GM23248 (cell line): ENCODE measurements at regions not wholly inside any gene's neighbourhood (a gene's known extent, or its start where the extent isn't known, plus 50 kb on each side); places are given as distances from the start of the nearest gene placed in this dataset.

Experiments used
- DNase-seq: peaks from one replicate; pipeline ENCODE4 v3.0.0-alpha.2; 2015
- H2AFZ ChIP-seq: fragments of 200-600 bp; sonication (generic); 2 replicates; pipeline ENCODE4 v1.6.1; 2016; ENCODE audit warnings: antibody characterized with exemption
- H3F3A ChIP-seq: fragments of 200-600 bp; sonication (generic); 2 replicates; pipeline ENCODE4 v1.6.1; 2016; ENCODE audit warnings: mild to moderate bottlenecking, antibody characterized with exemption, mixed run types; ENCODE audit not compliant: insufficient read depth
- H3K27ac ChIP-seq: fragments of 200-600 bp; sonication (generic); 2 replicates; pipeline ENCODE4 v1.5.1; 2016; ENCODE audit warnings: mild to moderate bottlenecking
- H3K27me3 ChIP-seq: fragments of 200-600 bp; sonication (generic); replicated peaks from 2 replicates; pipeline ENCODE4 v1.6.1; 2016; ENCODE audit warnings: mild to moderate bottlenecking; ENCODE audit not compliant: insufficient read depth
- H3K36me3 ChIP-seq: fragments of 200-600 bp; sonication (generic); 2 replicates; pipeline ENCODE4 v1.6.1; 2016; ENCODE audit warnings: low read depth, mild to moderate bottlenecking
- H3K4me1 ChIP-seq: fragments of 200-600 bp; sonication (generic); 2 replicates; pipeline ENCODE4 v1.6.1; 2016; ENCODE audit warnings: mild to moderate bottlenecking; ENCODE audit not compliant: insufficient read depth
- H3K4me2 ChIP-seq: fragments of 200-600 bp; sonication (generic); one replicate; pipeline ENCODE4 v1.6.1; 2016; ENCODE audit warnings: mild to moderate bottlenecking; ENCODE audit not compliant: unreplicated experiment
- H3K4me3 ChIP-seq: fragments of 200-600 bp; sonication (generic); 2 replicates; pipeline ENCODE4 v1.5.1; 2016; ENCODE audit warnings: mild to moderate bottlenecking
- H3K79me2 ChIP-seq: fragments of 200-600 bp; sonication (generic); 2 replicates; pipeline ENCODE4 v1.6.1; 2016; ENCODE audit warnings: mild to moderate bottlenecking; ENCODE audit not compliant: insufficient read depth
- H3K9ac ChIP-seq: fragments of 200-600 bp; sonication (generic); 2 replicates; pipeline ENCODE4 v1.6.1; 2016; ENCODE audit warnings: mild to moderate bottlenecking
- H3K9me2 ChIP-seq: fragments of 200-600 bp; sonication (generic); 2 replicates; pipeline ENCODE4 v1.6.1; 2016; ENCODE audit warnings: mixed run types, mild to moderate bottlenecking, moderate library complexity; ENCODE audit not compliant: insufficient read depth
- H3K9me3 ChIP-seq: fragments of 200-600 bp; sonication (generic); one replicate; pipeline ENCODE4 v1.6.1; 2017; ENCODE audit warnings: low read depth
- H4K20me1 ChIP-seq: fragments of 200-600 bp; sonication (generic); 2 replicates; pipeline ENCODE4 v1.6.0; 2016; ENCODE audit not compliant: insufficient read depth
- EZH2 ChIP-seq: fragments of 200-600 bp; sonication (generic); IDR thresholded peaks from 2 replicates; pipeline ENCODE4 v1.6.1; 2018; ENCODE audit warnings: antibody characterized with exemption, mild to moderate bottlenecking; ENCODE audit not compliant: insufficient read depth, poor library complexity, severe bottlenecking
- EZH2phosphoT487 ChIP-seq: fragments of 200-600 bp; sonication (generic); IDR thresholded peaks from 2 replicates; pipeline ENCODE4 v1.6.1; 2018; ENCODE audit warnings: antibody characterized with exemption, moderate library complexity, mild to moderate bottlenecking, low read depth; ENCODE audit not compliant: insufficient read depth
- WGBS, 2 experiments: methylation state at CpG; one replicate each; pipeline ENCODE4 v1.1.6; 2015 to 2017; ENCODE audit warnings: low lambda C conversion rate in 2 of 2, low coverage in 1 of 2; ENCODE audit errors: missing lambda C conversion rate in 2 of 2; 5-methylcytosine and 5-hydroxymethylcytosine counted together
- in situ Hi-C: fragments of 300-500 bp; cut with MboI; formaldehyde crosslinking; loops from 2 replicates; pipeline ENCODE4 v1.15.0; 2020

GRCh38 chr5:152549709-152550108, 144.6 kb upstream of the NMUR2 start:
- H3F3A ChIP-seq: no peaks in the 10 kb centered on the region
- no peaks in the 10 kb centered on the region for H4K20me1 ChIP-seq
- WGBS, 2 experiments: 39% methylated on average over 2 of the region's 2 CpGs
- H3K79me2 ChIP-seq: no peaks in the 10 kb centered on the region
- no peak overlapping the region for H2AFZ ChIP-seq
- TF ChIP-seq EZH2 (no peak), EZH2phosphoT487 (no peak)
- no peaks in the 10 kb centered on the region for H3K36me3 ChIP-seq
- no peak for DNase-seq
- no peak overlapping the region for H3K4me2 ChIP-seq
- no peaks in the 10 kb centered on the region for H3K4me1 ChIP-seq
- H3K9me3 ChIP-seq: no peaks in the 10 kb centered on the region
- in situ Hi-C loops: loop anchor here (10.0 to 25.0 kb wide), 3 partner anchors 938 to 1613 kb away; partner anchors contain the start of gene GRIA1
- H3K27me3 ChIP-seq: no peaks in the 10 kb centered on the region
- no peak overlapping the region for H3K27ac ChIP-seq
- H3K9me2 ChIP-seq: no peaks in the 10 kb centered on the region
- H3K4me3 ChIP-seq: no peak overlapping the region
- no peak overlapping the region for H3K9ac ChIP-seq

GRCh38 chr5:152551061-152551460, 146.0 kb upstream of the NMUR2 start:
- Histone ChIP-seq H4K20me1 (no peaks in the 10 kb centered on the region), H3K4me1 (no peaks in the 10 kb centered on the region), H3K9me2 (no peaks in the 10 kb centered on the region), H3K9ac (no peak overlapping the region), H3K36me3 (no peaks in the 10 kb centered on the region), H2AFZ (no peak overlapping the region), H3K27ac (no peak overlapping the region), H3K79me2 (no peaks in the 10 kb centered on the region), H3K4me2 (no peak overlapping the region), H3F3A (no peaks in the 10 kb centered on the region), H3K9me3 (no peaks in the 10 kb centered on the region), H3K27me3 (peaks cover 4% of the 10 kb centered on the region; the same call in 1 of the 2 replicates), H3K4me3 (no peak overlapping the region)
- no peak for TF ChIP-seq EZH2phosphoT487
- TF ChIP-seq EZH2: no peak
- DNase-seq: no peak
- in situ Hi-C loops: loop anchor here (10.0 to 25.0 kb wide), 2 partner anchors 936 to 1414 kb away; partner anchors contain the start of gene GRIA1

- H3F3A ChIP-seq: no peaks in the 10 kb centered on the region
- WGBS, 2 experiments: 2 to 5% methylated on average over 4 of the region's 4 CpGs
- no peak overlapping the region for H2AFZ ChIP-seq
- no peak overlapping the region for H3K9ac ChIP-seq
- no peak overlapping the region for H3K4me2 ChIP-seq
- H3K36me3 ChIP-seq: no peaks in the 10 kb centered on the region
- H3K4me1 ChIP-seq: no peaks in the 10 kb centered on the region
- no peaks in the 10 kb centered on the region for H3K9me3 ChIP-seq
- no peaks in the 10 kb centered on the region for H3K79me2 ChIP-seq
- no peak overlapping the region for H3K4me3 ChIP-seq
- H3K9me2 ChIP-seq: no peaks in the 10 kb centered on the region
- peaks cover 6% of the 10 kb centered on the region; the same call in 1 of the 2 replicates for H3K27me3 ChIP-seq
- in situ Hi-C loops: loop anchor here (10.0 to 25.0 kb wide), 2 partner anchors 931 to 1408 kb away; partner anchors contain the start of gene GRIA1
- no peak overlapping the region for H3K27ac ChIP-seq
- no peak for DNase-seq
- H4K20me1 ChIP-seq: no peaks in the 10 kb centered on the region
- TF ChIP-seq EZH2phosphoT487 (no peak), EZH2 (no peak)
Measured at GRCh38 chr5:152556784-152557183, 151.7 kb upstream of the NMUR2 start.

GRCh38 chr5:152560512-152561137, 155.5 kb upstream of the NMUR2 start:
- Histone ChIP-seq H3K27me3 (peaks cover 6% of the 10 kb centered on the region; the same call in 1 of the 2 replicates), H3K9me2 (no peaks in the 10 kb centered on the region), H3K4me3 (no peak overlapping the region), H3F3A (no peaks in the 10 kb centered on the region), H3K79me2 (no peaks in the 10 kb centered on the region), H3K4me2 (no peak overlapping the region), H3K27ac (no peak overlapping the region), H4K20me1 (no peaks in the 10 kb centered on the region), H3K4me1 (no peaks in the 10 kb centered on the region), H3K9ac (no peak overlapping the region), H2AFZ (no peak overlapping the region), H3K9me3 (no peaks in the 10 kb centered on the region), H3K36me3 (no peaks in the 10 kb centered on the region)
- TF ChIP-seq EZH2phosphoT487 (no peak), EZH2 (no peak)
- in situ Hi-C loops: loop anchor here (25.0 kb wide), 1 partner anchor 927 kb away; the partner anchor contains the start of gene GRIA1
- 16 to 17% methylated on average over 6 of the region's 6 CpGs for WGBS, 2 experiments
- DNase-seq: peak; percentile 68
